GM12873 (cell line): ENCODE measurements at regions not wholly inside any gene's neighbourhood (a gene's known extent, or its start where the extent isn't known, plus 50 kb on each side); places are given as distances from the start of the nearest gene placed in this dataset.

Experiments
- CTCF ChIP-seq: IDR thresholded peaks from 2 replicates; pipeline ENCODE4 v1.5.1; 2012; ENCODE audit warnings: low read depth, mild to moderate bottlenecking, moderate library complexity, low read length, control low read depth; ENCODE audit not compliant: insufficient read depth; ENCODE audit errors: missing control alignments

- no peak for TF ChIP-seq CTCF
These were observed 353.8 kb downstream of the DDX10 start for GRCh38 chr11:109018639-109019038.

DNA sequence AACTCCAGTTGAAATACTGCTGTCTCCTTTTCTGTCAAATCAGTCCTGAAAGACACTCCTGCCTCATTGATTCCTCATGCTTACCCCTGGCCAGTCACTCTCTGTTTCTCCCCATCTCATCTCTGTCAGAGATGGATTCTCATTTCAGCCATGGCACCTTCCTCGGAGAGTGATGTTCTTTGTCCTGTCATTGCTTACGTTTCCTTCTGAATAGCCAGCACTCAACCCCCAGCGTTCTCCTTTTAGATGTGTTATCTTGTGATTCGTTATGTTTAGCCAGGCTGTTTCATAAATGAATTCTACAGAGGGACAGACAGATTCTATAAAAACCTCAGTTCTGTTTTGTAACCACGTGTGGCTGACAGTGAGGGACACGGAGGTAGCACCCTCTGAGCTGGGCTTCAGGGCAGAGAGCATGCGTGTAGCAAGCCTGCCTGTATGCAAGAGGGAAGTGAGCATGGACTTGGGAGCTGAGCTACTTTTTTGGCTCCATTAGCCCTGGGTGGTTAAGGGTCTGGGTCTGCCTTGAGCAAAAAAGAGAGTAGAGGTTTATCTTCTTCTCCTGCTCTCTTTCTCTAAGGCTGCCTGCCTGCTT lies 354.6 kb downstream of the DDX10 start:
- no peak for TF ChIP-seq CTCF

- TF ChIP-seq CTCF: no peak
These were observed 358.2 kb downstream of the DDX10 start for GRCh38 chr11:109023036-109023435.

GRCh38 chr11:109026891-109027489 lies 362.1 kb downstream of the DDX10 start:
- TF ChIP-seq CTCF: no peak

GRCh38 chr11:109027851-109028250 lies 363.0 kb downstream of the DDX10 start:
- no peak for TF ChIP-seq CTCF

- TF ChIP-seq CTCF: no peak
These were observed 365.1 kb downstream of the DDX10 start for GRCh38 chr11:109029927-109030326.

GRCh38 chr11:109033627-109034338 lies 368.9 kb downstream of the DDX10 start:
- TF ChIP-seq CTCF: no peak
